BJ (cell line): ENCODE measurements at regions not wholly inside any gene's neighbourhood (a gene's known extent, or its start where the extent isn't known, plus 50 kb on each side); places are given as distances from the start of the nearest gene placed in this dataset.
"Not testable (repeated sequence)": the region's sequence is repeated elsewhere in the genome, so short reads cannot be mapped to it uniquely, and the experiment has no call there.

Experiments used
- CTCF ChIA-PET: fragments of 350-600 bp; formaldehyde crosslinking; extraction: SDS; loops from one replicate; lab custom pipeline; 2021; ENCODE audit warnings: antibody characterized with exemption, inconsistent platforms; lab: Yijun Ruan, JAX
- POLR2A ChIA-PET: fragments of 300-600 bp; sonication (Branson Sonifier 250); formaldehyde crosslinking; extraction: SDS; loops from one replicate; lab custom pipeline; 2021; ENCODE audit warnings: antibody characterized with exemption; lab: Charles Lee
- DNase-seq: peaks from one replicate; pipeline ENCODE4 v3.0.0-alpha.2; 2011; ENCODE audit warnings: low read depth
- H3K27me3 ChIP-seq: 2 replicates; pipeline ENCODE4 v1.6.0; 2011; ENCODE audit warnings: low read length; ENCODE audit not compliant: control insufficient read depth, insufficient read depth
- H3K36me3 ChIP-seq: 2 replicates; pipeline ENCODE4 v1.5.1; 2011; ENCODE audit warnings: low read length; ENCODE audit not compliant: control insufficient read depth, insufficient read depth
- H3K4me3 ChIP-seq: 2 replicates; pipeline ENCODE4 v1.5.1; 2011; ENCODE audit warnings: low read depth, mild to moderate bottlenecking, control low read depth, low read length
- TF ChIP-seq, protein P1 (sequence below): IDR thresholded peaks from 2 replicates; pipeline ENCODE4 v1.5.1; 2011; ENCODE audit warnings: low read depth, mild to moderate bottlenecking, control low read depth, inconsistent platforms, low read length, moderate library complexity; ENCODE audit not compliant: insufficient read depth

DNA sequence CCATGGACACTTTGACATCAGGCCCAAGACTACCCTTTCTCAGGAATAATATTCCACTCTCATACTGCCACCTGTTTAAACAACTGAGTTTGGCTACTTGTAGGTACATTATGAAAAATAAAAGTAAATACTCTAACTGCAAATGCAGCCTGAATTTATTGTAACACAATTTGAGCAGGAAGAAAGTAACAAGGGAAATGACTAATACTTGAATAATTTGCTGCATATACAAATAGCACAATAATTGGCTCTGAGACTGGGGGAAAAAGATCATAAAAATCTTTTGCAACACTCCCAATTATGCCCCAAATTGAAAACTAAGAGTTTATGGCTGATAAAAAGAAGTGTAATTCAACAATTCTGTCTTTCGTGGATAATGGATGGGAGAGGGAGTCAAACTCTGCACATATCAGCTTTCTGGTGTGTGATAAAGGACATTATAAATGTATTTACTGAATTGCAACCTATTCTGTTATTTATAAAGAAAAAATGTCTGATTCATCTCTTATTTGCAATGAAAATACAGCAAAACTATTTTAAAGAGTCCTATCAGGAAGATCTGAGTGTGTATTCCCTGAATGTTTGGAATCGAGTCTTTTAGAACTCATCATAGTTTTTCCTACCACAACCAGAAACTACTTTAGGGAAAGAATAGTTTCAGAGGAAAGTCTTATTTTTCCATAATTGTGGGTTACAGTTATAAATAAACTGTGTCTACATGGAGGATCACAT is 359.0 kb downstream of the JRKL start:
- Histone ChIP-seq H3K4me3 (no peak overlapping the region), H3K36me3 (no peaks in the 10 kb centered on the region), H3K27me3 (no peaks in the 10 kb centered on the region)
- ChIA-PET CTCF (no interaction called here), POLR2A (interaction anchor here (0.8 kb wide), 1 partner anchor 359 kb away, joined by 3 read pairs; the partner anchor contains the start of genes CCDC82 and JRKL)
- TF ChIP-seq, protein P1, sequence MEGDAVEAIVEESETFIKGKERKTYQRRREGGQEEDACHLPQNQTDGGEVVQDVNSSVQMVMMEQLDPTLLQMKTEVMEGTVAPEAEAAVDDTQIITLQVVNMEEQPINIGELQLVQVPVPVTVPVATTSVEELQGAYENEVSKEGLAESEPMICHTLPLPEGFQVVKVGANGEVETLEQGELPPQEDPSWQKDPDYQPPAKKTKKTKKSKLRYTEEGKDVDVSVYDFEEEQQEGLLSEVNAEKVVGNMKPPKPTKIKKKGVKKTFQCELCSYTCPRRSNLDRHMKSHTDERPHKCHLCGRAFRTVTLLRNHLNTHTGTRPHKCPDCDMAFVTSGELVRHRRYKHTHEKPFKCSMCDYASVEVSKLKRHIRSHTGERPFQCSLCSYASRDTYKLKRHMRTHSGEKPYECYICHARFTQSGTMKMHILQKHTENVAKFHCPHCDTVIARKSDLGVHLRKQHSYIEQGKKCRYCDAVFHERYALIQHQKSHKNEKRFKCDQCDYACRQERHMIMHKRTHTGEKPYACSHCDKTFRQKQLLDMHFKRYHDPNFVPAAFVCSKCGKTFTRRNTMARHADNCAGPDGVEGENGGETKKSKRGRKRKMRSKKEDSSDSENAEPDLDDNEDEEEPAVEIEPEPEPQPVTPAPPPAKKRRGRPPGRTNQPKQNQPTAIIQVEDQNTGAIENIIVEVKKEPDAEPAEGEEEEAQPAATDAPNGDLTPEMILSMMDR, result no peak
- DNase-seq, result peak; percentile 68

DNA sequence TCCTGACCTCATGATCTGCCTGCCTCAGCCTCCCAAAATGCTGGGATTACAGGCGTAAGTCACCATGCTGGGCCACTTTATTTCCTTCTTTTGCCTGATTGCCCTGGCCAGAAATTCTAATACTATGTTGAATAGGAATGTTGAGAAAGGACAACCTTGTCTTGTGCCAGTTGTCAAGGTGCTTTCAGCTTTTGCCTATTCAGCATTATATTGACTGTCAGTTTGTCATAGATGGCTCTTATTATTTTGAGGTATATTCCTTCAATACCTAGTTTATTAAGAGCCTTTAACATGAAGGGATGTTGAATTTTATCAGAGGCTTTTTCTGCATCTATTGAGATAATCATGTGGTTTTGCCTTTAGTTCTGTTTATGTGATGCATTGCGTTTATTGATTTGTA is 362.0 kb downstream of the JRKL start:
- H3K27me3 ChIP-seq, POLR2A ChIA-PET: not testable (repeated sequence)
- CTCF ChIA-PET, result interaction anchor here (0.6 kb wide), 1 partner anchor 148 kb away, joined by 4 read pairs; no protein-coding TSS in a partner anchor

DNA sequence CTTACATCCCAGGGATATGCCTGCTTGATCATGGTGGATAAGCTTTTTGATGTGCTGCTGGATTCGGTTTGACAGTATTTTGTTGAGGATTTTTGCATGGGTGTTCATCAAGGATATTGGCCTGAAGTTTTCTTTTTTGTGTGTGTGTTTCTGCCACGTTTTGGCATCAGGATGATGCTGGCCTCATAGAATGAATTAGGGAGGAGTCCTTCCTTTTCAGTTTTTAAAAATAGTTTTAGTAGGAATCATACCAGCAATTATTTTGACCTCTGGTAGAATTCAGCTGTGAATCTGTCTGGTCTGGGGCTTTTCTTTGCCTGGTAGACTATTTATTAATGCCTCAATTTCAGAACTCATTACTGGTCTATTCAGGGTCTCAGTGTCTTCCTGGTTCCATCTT is 362.4 kb downstream of the JRKL start:
- DNase-seq, result no peak
- Histone ChIP-seq H3K27me3 (no peaks in the 10 kb centered on the region), H3K36me3 (no peaks in the 10 kb centered on the region), H3K4me3 (no peak overlapping the region)
- ChIA-PET POLR2A (no interaction called here), CTCF (interaction anchor here (0.6 kb wide), 1 partner anchor 149 kb away, joined by 4 read pairs; no protein-coding TSS in a partner anchor)
- TF ChIP-seq, protein P1, result no peak

More for the DNA sequence above, 362.0 kb downstream of the JRKL start:
- not testable (repeated sequence) for H3K4me3 ChIP-seq, H3K36me3 ChIP-seq, DNase-seq

DNA sequence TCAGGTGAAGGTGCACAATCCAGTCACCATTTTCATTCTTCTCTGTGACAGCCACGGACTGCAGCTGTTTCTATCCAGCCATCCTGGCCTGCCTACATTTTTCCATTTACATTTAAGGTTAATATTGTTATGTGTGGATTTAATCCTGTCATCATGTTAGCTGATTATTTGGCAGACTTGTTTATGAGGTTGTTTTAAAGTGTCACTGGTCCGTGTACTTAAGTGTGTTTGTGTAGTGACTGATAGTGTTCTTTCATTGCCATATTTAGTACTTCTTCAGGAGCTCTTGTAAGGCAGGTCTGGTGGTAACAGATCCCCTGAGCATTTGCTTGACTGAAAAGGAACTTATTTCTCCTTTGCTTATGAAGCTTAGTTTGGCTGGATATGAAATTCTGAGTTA is 364.2 kb downstream of the JRKL start:
- Histone ChIP-seq H3K27me3 (no peaks in the 10 kb centered on the region), H3K36me3 (no peaks in the 10 kb centered on the region), H3K4me3 (no peak overlapping the region)
- no peak for DNase-seq
- POLR2A ChIA-PET, result no interaction called here
- TF ChIP-seq, protein P1, result no peak
- CTCF ChIA-PET, result no interaction called here

DNA sequence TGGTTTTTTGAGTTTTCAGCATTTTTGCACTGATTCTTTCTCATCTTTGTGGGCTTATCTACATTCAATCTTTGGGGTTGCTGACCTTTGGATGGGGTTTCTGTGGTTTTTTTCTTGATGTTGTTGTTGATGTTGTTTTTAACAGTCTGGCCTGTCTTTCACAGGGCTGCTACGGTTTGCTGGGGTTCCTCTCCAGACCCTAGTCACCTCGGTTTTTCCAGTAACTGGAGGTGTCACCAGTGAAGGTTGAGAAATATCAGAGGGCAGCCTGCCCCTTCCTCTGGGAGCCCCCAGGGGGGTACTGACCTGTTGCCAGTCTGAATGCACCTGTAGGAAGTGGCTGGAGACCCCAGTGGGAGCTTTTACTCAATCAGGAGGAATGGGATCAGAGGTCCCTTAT is 365.4 kb downstream of the JRKL start:
- DNase-seq, result no peak
- ChIA-PET POLR2A (no interaction called here), CTCF (no interaction called here)
- no peaks in the 10 kb centered on the region for H3K36me3 ChIP-seq
- no peaks in the 10 kb centered on the region for H3K27me3 ChIP-seq
- TF ChIP-seq, protein P1, result no peak
- H3K4me3 ChIP-seq, result no peak overlapping the region

DNA sequence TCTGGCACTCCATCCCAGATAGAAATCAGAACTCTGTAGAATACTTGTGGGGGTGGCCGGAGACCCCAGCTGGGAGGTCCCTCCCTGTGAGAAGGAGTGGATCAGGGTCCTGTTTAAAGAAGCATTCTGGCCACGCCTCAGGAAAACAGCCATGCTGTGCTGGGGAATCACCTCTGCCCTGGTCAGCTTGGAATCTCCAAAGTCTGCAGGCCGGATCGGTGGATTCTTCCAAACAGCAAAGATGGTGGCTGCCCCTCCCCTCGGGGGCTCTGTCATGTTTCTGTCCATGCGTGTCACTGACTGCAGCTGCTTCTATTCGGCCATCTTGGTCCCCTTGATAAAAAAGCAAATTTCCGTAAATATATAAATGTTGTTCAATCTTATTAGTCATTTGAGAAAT is 365.9 kb downstream of the JRKL start:
- TF ChIP-seq, protein P1, result no peak
- ChIA-PET CTCF (no interaction called here), POLR2A (no interaction called here)

More for the DNA sequence above, 365.9 kb downstream of the JRKL start:
- no peak overlapping the region for H3K4me3 ChIP-seq
- H3K36me3 ChIP-seq, result no peaks in the 10 kb centered on the region
- no peak for DNase-seq
- no peaks in the 10 kb centered on the region for H3K27me3 ChIP-seq
